Umbilical cord (tissue), 1 donor: ENCODE measurements at regions not wholly inside any gene's neighbourhood (a gene's known extent, or its start where the extent isn't known, plus 50 kb on each side); places are given as distances from the start of the nearest gene placed in this dataset.
"Not testable (repeated sequence)": the region's sequence is repeated elsewhere in the genome, so short reads cannot be mapped to it uniquely, and the experiment has no call there.

Source experiments
- DNase-seq: peaks from one replicate; pipeline ENCODE4 v3.0.0-alpha.2; 2015; ENCODE audit warnings: low spot score

DNA sequence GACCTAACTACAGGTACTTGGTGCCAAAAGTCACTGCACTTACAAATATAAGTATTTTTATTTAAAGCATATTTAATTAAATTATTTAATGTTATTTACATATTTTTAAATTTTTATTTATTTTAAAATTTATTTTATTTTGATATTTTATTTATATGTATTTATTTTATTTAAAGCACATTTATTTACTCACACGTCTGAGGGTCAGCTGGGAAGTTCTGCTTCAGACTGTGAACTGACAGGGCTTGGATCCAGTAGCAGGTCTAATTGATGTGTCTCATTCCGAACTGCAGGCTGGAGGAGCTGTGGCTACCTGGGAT lies 392.5 kb downstream of the GBA3 start:
- DNase-seq, result no peak

GRCh38 chr4:23084559-23085248 lies 392.0 kb downstream of the GBA3 start:
- no peak for DNase-seq

DNA sequence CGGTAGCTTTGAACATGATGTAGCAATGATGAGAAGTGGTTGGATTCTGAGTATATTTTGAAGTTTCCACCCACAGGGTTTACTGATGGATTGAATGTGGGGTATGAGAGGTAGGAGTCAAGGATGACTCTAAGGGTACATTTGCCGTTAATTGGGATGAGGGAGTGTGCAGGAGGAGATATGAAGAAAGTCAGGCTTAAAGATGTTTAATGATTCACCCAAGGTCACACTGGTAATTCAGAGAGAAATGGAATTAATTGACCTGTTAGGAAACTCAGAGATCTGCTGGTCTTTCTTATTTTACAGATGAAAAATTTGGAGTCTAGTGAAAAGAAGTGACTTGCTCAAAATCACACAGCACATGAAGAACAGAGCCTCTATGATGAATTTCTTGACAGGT lies 390.7 kb downstream of the GBA3 start:
- no peak for DNase-seq

DNA sequence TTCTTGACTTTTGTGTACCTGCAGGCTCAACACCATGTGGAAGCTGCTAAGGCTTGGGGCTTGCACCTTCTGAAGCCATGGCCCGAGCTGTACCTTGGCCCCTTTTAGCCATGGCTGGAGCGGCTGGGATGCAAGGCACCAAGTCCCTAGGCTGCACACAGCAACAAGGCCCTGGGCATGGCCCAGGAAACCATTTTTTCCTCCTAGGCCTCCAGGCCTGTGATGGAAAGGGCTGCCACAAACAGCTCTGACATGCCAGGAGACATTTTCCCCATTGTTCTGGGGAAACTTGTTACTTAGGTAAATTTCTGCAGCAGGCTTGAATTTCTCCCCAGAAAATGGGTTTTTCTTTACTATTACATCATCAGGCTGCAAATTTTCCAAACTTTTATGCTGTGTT lies 387.4 kb downstream of the GBA3 start:
- not testable (repeated sequence) for DNase-seq

- DNase-seq, result no peak
Observed at GRCh38 chr4:23070848-23071570, 378.3 kb downstream of the GBA3 start.

DNA sequence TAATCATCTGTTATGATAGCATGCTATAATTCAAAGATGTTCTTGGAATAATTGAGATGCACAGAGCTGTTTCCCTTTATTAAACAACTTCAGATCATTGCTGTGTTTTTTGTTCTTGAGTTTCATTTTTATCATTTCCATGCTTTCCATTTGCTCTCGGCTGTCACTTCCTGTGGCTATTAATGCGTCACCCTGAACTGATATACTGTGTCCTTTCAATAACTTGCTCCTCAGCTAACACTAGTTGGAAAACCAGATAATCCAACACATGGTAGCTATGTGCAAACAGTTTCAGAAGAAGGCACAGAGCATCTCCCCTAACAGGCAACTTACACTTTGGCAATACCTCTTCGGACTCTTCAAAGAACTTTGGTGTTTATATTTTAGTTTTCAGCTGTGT lies 376.0 kb downstream of the GBA3 start:
- no peak for DNase-seq

DNA sequence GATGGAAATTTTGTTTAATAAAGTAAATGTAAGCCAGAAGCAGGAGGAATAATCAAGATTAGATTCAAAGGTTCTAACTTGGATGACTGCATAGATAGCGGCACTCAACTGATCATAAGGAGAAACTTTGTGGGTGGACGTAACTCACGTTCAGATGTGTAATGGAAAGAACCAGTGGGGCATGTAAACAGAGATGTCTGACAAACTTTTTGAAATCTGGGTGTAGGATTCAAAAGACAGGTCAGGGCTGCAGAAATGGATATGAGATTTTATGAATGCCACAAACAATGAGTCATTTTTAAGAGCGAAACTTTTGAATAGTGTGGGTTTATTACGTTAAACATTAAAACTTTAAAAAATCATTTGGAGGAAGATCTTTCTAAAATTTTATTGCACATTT lies 375.6 kb downstream of the GBA3 start:
- no peak for DNase-seq

- DNase-seq, result no peak
Observed at GRCh38 chr4:23062188-23062587, 369.5 kb downstream of the GBA3 start.

DNA sequence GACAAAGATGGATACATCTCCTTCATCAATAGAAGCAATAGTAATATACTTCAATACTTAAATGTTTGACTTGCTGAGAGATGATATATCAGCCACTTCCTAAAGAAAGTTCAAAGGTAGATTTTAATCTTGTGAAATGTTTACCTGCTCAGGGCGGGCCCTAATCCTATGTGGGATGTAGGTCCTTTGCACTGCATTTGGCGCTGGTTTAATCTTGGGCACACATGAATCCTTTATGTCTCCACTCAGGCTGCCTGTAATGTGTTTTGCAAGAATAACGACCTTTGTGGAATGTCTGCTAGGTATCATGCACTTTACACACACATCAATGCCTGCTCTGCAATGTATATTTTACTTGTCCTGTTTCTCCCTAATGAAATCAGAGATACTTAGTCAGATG lies 368.7 kb downstream of the GBA3 start:
- no peak for DNase-seq

DNA sequence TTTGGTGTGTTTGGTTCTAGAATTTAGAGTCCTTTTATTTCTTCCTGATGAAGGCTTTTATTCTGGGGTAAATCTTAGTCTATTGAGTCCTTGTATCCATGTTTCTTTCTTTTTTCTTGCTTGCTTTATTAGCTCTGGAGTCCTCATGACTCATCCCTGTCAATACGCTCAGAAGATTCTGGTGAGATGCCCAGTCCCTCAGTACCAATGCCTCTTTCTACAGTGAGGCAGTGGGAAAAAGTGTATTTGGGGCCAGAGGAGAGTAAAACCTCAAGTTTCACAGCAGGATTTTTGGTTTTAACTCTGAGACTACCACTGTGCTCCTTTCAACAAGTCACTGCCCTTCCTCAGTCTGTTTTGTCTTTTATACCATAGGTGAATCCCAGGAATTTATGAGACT lies 368.0 kb downstream of the GBA3 start:
- DNase-seq, result no peak

- no peak for DNase-seq
Observed at GRCh38 chr4:23058165-23058776, 365.5 kb downstream of the GBA3 start.

DNA sequence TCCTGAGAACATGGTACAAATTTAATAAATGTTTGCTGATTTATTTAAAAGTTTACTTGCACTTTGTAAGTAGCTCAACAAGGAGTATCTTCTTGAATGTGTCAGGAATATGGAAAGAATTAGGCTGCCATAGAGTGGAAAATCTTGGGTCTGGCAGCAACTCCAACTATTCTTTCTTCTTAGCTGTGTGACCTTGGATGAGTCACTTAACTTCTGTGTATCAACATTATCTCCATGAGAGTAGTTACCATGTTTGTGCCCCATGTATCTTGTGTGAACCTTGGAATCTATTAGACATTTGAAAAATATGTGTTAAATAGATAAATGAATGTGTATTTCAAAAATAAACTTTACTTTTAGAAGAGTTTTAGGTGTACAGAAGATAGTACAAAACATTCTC lies 348.8 kb downstream of the GBA3 start:
- no peak for DNase-seq

GRCh38 chr4:23040539-23040938 lies 347.8 kb downstream of the GBA3 start:
- no peak for DNase-seq

DNA sequence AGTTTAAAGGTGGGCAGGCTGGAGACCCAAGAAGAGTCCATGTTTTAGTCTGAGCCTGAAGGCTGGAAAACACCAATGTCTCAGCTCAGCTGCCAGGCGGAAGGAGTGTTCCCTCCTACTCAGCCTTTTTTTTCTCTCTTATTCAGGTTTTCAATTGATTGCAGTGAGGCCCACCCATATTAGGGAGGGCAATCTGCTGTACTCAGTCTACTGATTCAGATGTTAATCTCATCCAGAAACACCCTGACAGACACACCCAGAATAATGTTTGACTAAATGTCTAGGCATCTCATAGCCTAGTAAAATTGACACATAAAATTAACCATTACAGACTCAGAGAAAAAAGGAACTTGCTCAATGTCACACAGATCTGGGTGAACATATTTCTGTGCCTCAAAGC lies 347.1 kb downstream of the GBA3 start:
- DNase-seq, result no peak

DNA sequence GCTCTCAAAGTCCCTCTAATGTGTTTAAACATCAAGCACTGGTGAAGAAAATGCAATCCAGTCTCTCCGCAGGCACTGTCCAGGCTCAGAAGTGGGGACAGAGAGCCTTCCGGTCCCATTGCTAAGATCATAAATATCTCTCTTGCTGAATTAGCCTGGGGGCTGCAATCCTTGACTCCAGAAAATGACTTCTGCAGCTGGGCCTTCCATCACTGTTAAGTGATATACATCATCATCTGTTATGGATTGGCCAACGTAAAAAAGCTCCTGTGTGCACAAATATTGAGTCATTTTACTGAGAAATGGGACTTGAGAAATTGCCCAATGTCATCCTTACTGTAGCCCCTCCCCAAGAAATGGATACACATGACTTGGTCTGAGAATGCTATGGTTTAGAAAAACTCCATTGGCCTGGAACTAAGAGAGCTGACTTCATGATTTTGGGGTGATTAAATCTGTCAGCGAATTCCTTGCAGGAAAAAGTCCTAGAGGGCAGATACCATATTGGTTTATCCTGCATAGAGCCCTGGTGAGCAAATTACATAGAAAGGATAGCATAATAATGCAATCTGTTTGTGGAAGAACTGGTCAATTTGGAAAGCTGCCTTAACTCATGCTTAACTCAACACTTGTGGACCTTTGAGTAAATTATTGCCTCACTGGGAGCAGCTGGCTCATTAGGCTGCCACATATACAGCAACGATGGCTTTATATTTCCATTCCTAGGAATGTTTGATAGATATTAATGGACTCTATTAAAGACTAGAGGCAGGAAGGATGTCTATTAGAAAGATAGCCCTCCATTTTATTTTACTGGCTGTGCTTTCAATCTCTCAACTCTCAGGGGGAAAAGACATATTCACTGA lies 346.1 kb downstream of the GBA3 start:
- DNase-seq, result no peak

DNA sequence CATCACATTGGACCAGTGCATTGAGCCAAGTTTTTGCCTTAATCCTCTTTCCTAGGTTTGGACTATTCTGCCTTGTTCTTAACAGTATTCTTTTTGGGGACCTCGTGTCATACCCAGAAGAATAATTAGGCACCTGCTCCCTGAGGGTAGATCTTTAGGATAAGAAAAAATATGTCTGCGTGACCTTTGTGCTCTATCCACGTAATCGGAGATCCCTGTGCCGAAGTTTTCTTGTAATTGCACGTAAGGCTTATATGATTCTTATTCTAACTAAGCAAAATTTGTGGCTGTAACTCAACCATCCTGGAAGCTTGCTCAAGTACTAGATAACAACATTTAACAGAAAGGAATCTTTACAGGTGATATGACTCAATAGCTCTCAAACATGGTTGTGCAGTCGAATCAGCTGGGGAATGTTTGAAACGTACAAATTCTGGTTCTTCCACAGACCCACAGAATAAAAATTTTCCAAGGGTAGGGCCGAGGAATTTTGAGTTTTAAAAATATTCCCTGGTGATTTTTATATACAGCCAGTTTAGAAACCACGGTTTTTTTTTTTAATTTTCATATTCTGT lies 344.3 kb downstream of the GBA3 start:
- no peak for DNase-seq

DNA sequence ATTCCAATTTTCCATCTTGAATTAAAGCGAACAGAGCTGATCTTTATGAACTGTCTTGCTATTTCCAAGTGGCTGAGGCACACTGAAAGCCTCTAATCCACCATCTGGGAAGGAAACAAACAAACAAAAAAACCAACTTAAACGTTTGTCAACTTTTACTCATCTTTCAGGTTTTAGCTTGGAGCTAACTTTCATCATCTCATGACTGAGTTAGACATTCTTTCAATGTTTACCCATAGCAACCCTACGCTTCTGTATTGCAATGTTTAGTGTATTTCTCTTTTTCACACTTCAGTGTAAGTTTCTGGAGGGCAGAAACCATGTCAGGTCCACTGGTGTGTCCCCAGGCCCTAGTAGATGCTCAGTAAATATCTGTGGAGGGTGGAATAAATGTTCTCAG lies 343.8 kb downstream of the GBA3 start:
- no peak for DNase-seq

- no peak for DNase-seq
Observed at GRCh38 chr4:23035521-23036056, 342.9 kb downstream of the GBA3 start.

DNA sequence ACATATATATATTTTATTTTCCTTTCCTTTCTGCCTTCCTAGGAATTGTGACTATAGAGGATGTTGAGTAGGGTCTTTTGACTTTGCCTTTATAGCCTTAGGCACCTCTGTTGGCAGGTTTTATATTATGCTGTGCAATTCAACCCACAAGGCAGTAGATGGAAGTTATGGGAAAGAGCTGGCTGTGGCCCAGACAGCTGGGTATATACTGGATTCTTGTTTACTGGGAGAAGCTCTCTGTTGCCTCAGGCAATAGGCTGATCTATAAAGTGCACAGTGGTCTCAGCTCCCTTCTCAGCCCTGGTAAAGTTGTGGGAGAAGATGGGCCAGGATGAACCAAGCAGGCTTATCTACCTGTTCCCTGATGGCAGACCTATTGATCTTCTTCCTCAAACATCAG lies 342.0 kb downstream of the GBA3 start:
- DNase-seq, result no peak

GRCh38 chr4:23033796-23034195 lies 341.1 kb downstream of the GBA3 start:
- no peak for DNase-seq

DNA sequence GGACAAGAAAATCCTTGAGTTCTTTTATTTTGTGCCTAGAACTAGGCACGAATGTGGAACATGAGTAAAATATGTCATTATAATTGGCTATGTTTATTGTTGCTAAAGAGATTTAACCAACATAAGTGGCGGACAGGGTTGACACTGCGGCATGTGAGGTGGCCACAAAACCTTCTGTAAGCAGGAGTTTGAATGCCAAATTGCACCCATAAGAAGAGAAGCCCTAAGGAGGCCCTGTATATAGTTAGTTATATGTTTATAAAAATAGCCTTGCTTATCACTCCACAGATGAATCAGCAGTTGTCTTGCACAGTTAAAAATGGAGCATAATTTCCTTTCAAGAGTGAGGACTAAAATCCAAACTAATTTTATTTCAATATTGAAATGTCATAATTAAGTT lies 336.1 kb downstream of the GBA3 start:
- no peak for DNase-seq

GRCh38 chr4:23023666-23024065 lies 330.9 kb downstream of the GBA3 start:
- no peak for DNase-seq
